K562 (cell line): ENCODE measurements at regions not wholly inside any gene's neighbourhood (a gene's known extent, or its start where the extent isn't known, plus 50 kb on each side); places are given as distances from the start of the nearest gene placed in this dataset.

Source experiments
- BRCA1 ChIP-seq, 2 experiments: fragments of 450-650 bp in 1 of 2; sonication (generic) in 1 of 2; formaldehyde crosslinking in 1 of 2; IDR thresholded peaks; 2 replicates each; pipeline versions ENCODE4 v1.5.0 to v1.6.1; 2017 to 2020; ENCODE audit warnings: mild to moderate bottlenecking in 1 of 2, missing genetic modification reagents in 1 of 2
- CTCF ChIP-seq, 3 experiments: IDR thresholded peaks in 2 of 3; conservative IDR thresholded peaks in 1 of 3; 2 replicates each; pipeline ENCODE4 v1.5.1; 2011 to 2012; ENCODE audit warnings: low read length in 3 of 3, mild to moderate bottlenecking in 3 of 3, control low read depth in 2 of 3, improper control_type of control experiment in 1 of 3, inconsistent platforms in 1 of 3, low read depth in 1 of 3, mixed read lengths in 1 of 3, moderate library complexity in 1 of 3; ENCODE audit not compliant: insufficient read depth in 2 of 3
- HMGXB4 ChIP-seq: sonication (generic); formaldehyde crosslinking; IDR thresholded peaks from 2 replicates; pipeline ENCODE4 v1.8.1; 2023; ENCODE audit warnings: mild to moderate bottlenecking, missing genetic modification reagents
- MAFF ChIP-seq: IDR thresholded peaks from 2 replicates; pipeline ENCODE4 v1.6.1; 2012; ENCODE audit warnings: low read length, improper control_type of control experiment
- MYBL2 ChIP-seq, 2 experiments: fragments of 450-650 bp in 1 of 2; sonication (generic) in 1 of 2; formaldehyde crosslinking in 1 of 2; IDR thresholded peaks; 2 replicates each; pipeline versions ENCODE4 v1.6.1 to v1.8.1; 2017 to 2022; ENCODE audit warnings: borderline replicate concordance in 1 of 2, inconsistent platforms in 1 of 2, low read depth in 1 of 2, mild to moderate bottlenecking in 1 of 2, missing genetic modification reagents in 1 of 2, moderate library complexity in 1 of 2
- NFRKB ChIP-seq: fragments of 450-650 bp; IDR thresholded peaks from 2 replicates; pipeline ENCODE4 v1.6.1; 2016; ENCODE audit warnings: low read depth
- SMAD3 ChIP-seq: fragments of 450-650 bp; formaldehyde crosslinking; conservative IDR thresholded peaks from 2 replicates; pipeline ENCODE4 v1.4.0; 2020; ENCODE audit warnings: mild to moderate bottlenecking
- TAF1 ChIP-seq: IDR thresholded peaks from 2 replicates; pipeline ENCODE4 v1.6.1; 2011; ENCODE audit warnings: mild to moderate bottlenecking, low read length, moderate library complexity; ENCODE audit not compliant: insufficient read depth, control insufficient read depth, severe bottlenecking; ENCODE audit errors: extremely low read depth
- YBX1 ChIP-seq: fragments of 450-650 bp; IDR thresholded peaks from 2 replicates; pipeline ENCODE4 v1.7.1; 2016; ENCODE audit warnings: mild to moderate bottlenecking
- YY1 ChIP-seq, 3 experiments: IDR thresholded peaks; 2 replicates each; pipeline ENCODE4 v1.6.1; 2011; ENCODE audit warnings: low read length in 2 of 3, mild to moderate bottlenecking in 2 of 3, moderate library complexity in 2 of 3, borderline replicate concordance in 1 of 3, control low read depth in 1 of 3, low read depth in 1 of 3; ENCODE audit not compliant: insufficient read depth in 3 of 3, insufficient replicate concordance in 2 of 3, control insufficient read depth in 1 of 3, insufficient read length in 1 of 3; ENCODE audit errors: extremely low read depth in 1 of 3
- TF ChIP-seq, protein P1 (sequence below), 2 experiments: fragments of 450-650 bp in 1 of 2; IDR thresholded peaks; 2 replicates each; pipeline ENCODE4 v1.6.1; 2011 to 2017; ENCODE audit warnings: low read depth in 2 of 2, antibody characterized with exemption in 1 of 2, borderline replicate concordance in 1 of 2, low read length in 1 of 2, mild to moderate bottlenecking in 1 of 2, mixed read lengths in 1 of 2; ENCODE audit not compliant: control insufficient read depth in 1 of 2

- TF ChIP-seq HMGXB4 (CRISPR knock-in tag): no peak
- TF ChIP-seq, protein P1, sequence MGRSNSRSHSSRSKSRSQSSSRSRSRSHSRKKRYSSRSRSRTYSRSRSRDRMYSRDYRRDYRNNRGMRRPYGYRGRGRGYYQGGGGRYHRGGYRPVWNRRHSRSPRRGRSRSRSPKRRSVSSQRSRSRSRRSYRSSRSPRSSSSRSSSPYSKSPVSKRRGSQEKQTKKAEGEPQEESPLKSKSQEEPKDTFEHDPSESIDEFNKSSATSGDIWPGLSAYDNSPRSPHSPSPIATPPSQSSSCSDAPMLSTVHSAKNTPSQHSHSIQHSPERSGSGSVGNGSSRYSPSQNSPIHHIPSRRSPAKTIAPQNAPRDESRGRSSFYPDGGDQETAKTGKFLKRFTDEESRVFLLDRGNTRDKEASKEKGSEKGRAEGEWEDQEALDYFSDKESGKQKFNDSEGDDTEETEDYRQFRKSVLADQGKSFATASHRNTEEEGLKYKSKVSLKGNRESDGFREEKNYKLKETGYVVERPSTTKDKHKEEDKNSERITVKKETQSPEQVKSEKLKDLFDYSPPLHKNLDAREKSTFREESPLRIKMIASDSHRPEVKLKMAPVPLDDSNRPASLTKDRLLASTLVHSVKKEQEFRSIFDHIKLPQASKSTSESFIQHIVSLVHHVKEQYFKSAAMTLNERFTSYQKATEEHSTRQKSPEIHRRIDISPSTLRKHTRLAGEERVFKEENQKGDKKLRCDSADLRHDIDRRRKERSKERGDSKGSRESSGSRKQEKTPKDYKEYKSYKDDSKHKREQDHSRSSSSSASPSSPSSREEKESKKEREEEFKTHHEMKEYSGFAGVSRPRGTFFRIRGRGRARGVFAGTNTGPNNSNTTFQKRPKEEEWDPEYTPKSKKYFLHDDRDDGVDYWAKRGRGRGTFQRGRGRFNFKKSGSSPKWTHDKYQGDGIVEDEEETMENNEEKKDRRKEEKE (IDR thresholded peaks at IDR 0.05; ENCODE audit: borderline replicate concordance in 1 of 2, control insufficient read depth in 1 of 2, low read depth in 2 of 2, low read length in 1 of 2): no peak
- no peak for TF ChIP-seq YBX1
- TF ChIP-seq YY1 (IDR thresholded peaks at IDR 0.05; ENCODE audit: borderline replicate concordance in 1 of 3, control insufficient read depth in 1 of 3, extremely low read depth in 1 of 3, insufficient read depth in 3 of 3, insufficient read length in 1 of 3, insufficient replicate concordance in 2 of 3, low read depth in 1 of 3, low read length in 2 of 3): no peak
- no peak for TF ChIP-seq NFRKB
- TF ChIP-seq MAFF: no peak
- no peak for TF ChIP-seq TAF1
- no peak for TF ChIP-seq SMAD3 (CRISPR knock-in tag)
- TF ChIP-seq CTCF (IDR thresholded peaks at IDR 0.05 in 2 of 3, conservative IDR thresholded peaks at IDR 0.05 in 1 of 3; ENCODE audit: insufficient read depth in 2 of 3, low read depth in 1 of 3, low read length in 3 of 3): no peak
- no peak for TF ChIP-seq BRCA1 (IDR thresholded peaks at IDR 0.05)
- TF ChIP-seq BRCA1 (CRISPR knock-in tag; IDR thresholded peaks at IDR 0.05): no peak
- no peak for TF ChIP-seq MYBL2 (IDR thresholded peaks at IDR 0.05; ENCODE audit: low read depth)
- TF ChIP-seq MYBL2 (CRISPR knock-in tag; IDR thresholded peaks at IDR 0.05; ENCODE audit: borderline replicate concordance): no peak
These were observed 262.7 kb downstream of the SPRY1 start for GRCh38 chr4:123659262-123659661.
